ENCODE measurements at regions not wholly inside any gene's neighbourhood (a gene's known extent, or its start where the extent isn't known, plus 50 kb on each side); places are given as distances from the start of the nearest gene placed in this dataset.

- no peak for TF ChIP-seq POLR2A (IDR thresholded peaks at IDR 0.05)
- TF ChIP-seq CTCF (IDR thresholded peaks at IDR 0.05): no peak
- no peak for TF ChIP-seq POLR2AphosphoS5 (IDR thresholded peaks at IDR 0.05)
Observed at GRCh38 chr5:68444048-68444447, 228.5 kb downstream of the PIK3R1 start.

Data from upper lobe of left lung (tissue), 4 donors.